GM12865 (cell line): ENCODE measurements at regions not wholly inside any gene's neighbourhood (a gene's known extent, or its start where the extent isn't known, plus 50 kb on each side); places are given as distances from the start of the nearest gene placed in this dataset.

Experiments
- DNase-seq: peaks from one replicate; pipeline ENCODE4 v3.0.0; 2010; ENCODE audit warnings: low read depth
- H3K4me3 ChIP-seq: 2 replicates; pipeline ENCODE4 v1.5.1; 2011; ENCODE audit warnings: mild to moderate bottlenecking, low read depth, low read length, control low read depth
- TF ChIP-seq, protein P1 (sequence below): IDR thresholded peaks from 2 replicates; pipeline ENCODE4 v1.5.1; 2011; ENCODE audit warnings: low read length, control low read depth, low read depth, inconsistent platforms; ENCODE audit not compliant: insufficient read depth; ENCODE audit errors: missing control alignments

DNA sequence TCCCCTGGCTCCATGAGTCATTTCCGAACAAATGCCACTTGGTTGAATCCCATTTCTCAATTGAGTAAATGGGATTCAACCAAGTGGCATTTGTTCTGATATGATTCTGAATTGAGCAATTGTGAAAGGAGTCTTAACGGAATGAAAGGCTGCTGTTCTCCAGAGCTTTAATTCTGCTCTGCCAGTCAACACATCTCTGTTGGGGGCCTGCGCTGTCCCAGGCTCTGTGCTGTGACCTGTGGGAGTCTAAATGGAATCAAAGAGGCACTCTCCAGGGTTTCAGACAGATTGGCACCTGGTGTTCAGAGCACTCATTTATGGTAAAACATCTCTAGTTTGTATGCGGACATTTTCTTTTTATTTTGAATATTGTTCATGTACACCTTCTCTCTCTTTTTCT lies 126.2 kb downstream of the WSCD1 start:
- TF ChIP-seq, protein P1, sequence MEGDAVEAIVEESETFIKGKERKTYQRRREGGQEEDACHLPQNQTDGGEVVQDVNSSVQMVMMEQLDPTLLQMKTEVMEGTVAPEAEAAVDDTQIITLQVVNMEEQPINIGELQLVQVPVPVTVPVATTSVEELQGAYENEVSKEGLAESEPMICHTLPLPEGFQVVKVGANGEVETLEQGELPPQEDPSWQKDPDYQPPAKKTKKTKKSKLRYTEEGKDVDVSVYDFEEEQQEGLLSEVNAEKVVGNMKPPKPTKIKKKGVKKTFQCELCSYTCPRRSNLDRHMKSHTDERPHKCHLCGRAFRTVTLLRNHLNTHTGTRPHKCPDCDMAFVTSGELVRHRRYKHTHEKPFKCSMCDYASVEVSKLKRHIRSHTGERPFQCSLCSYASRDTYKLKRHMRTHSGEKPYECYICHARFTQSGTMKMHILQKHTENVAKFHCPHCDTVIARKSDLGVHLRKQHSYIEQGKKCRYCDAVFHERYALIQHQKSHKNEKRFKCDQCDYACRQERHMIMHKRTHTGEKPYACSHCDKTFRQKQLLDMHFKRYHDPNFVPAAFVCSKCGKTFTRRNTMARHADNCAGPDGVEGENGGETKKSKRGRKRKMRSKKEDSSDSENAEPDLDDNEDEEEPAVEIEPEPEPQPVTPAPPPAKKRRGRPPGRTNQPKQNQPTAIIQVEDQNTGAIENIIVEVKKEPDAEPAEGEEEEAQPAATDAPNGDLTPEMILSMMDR, result no peak
- no peak for DNase-seq
- H3K4me3 ChIP-seq, result no peak overlapping the region

DNA sequence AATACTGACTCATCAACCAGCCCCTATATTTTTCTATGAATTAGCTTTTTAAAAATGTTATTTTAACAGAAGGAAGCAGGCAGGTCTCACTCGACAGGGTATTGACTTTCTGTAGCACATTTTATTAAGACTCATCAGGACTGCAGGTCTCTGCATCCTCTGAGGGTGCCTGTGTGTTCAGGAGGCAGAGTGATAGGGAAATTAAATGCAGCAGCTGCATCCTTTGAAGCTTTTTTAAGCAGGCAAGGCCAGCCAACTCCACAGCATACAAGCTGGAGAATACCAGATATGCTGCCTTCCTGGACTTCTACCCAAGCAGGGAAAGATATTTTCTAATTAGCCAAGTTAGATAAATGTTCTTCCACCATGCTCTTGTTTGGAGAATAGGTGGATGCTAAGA lies 124.9 kb downstream of the WSCD1 start:
- H3K4me3 ChIP-seq, result no peak overlapping the region
- DNase-seq, result no peak
- TF ChIP-seq, protein P1, result no peak

DNA sequence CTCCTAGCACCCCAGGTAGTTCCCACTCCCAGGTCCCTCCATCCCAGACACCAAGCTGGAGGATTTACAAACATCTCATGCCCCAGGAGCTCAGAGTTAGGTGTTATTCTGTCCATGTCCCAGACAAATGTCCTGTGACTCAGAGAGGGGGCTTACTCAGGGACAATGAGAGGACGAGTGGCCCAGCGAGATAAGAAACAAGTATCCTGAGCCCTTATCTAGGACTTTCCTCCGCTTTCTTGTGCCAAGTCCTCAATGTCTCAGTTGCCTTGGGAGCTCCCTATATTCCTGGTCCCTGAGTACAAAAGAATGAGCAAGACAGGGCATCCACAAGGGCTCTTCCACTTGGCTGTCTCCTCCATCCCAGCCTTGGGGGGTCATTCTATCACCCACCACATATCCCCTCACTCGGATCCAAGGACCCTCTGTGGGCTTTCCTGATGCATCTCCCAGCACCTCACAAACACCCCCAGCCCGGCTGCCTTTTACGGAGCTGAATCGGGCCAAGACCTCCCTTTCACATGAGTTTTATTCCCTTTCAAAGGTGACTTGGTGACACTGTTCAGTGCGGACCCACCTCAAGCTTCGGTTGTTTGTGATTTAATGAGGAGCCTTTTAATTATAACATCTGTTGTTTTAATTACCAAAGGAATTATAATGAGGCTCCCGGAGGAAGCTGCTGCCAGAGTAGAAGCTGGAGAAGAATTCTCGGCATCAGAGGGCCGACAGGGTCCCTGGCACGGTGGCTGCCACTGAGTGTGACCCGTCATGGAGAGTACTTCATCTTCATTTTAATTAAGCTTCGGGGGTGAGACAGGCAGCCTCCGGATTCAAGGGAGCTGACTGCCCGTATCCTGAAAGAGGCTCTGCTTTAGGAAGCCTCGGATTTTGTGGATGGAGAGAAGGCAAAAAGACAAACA lies 121.5 kb downstream of the WSCD1 start:
- no peak overlapping the region for H3K4me3 ChIP-seq
- DNase-seq, result no peak
- TF ChIP-seq, protein P1, result no peak

DNA sequence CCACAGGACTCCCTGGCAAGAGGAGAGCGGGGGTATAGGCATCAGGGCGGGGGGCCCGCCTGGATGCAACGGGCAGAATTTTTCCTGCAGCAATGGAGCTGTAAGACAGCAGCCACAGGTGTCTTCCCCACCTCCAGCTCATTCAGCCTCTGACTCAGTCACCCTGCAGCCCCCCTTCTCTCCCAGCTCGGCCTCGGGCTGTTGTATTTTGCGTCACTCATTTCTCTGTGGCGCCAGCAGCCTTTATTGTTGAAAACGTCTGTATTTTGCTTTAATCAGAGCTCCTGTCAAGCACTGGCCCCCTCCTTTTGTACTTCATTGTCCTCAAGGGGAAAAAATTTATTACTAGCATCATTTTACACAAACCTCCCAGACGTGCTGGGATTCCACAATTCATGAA lies 117.7 kb downstream of the WSCD1 start:
- TF ChIP-seq, protein P1, result no peak
- DNase-seq, result no peak
- H3K4me3 ChIP-seq, result no peak overlapping the region

DNA sequence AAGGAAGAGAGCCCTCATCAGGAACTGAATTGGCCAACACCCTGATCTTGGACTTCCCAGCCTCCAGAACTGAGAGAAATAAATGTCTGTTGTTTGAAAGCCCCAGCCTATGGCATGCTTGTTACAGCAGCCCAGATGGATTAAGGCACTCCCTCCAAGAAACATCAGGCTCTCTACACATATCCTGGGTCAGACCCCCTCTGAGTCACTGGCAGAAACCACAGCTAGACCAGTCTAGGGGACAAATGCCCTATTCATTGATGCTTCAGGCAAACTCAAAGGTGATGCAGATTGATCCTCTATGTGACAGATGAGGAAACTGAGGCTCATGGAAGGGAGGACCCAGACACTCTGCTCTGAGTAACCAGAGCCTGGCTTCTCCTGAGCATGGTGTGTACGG lies 116.8 kb downstream of the WSCD1 start:
- TF ChIP-seq, protein P1, result no peak
- DNase-seq, result no peak
- H3K4me3 ChIP-seq, result no peak overlapping the region

DNA sequence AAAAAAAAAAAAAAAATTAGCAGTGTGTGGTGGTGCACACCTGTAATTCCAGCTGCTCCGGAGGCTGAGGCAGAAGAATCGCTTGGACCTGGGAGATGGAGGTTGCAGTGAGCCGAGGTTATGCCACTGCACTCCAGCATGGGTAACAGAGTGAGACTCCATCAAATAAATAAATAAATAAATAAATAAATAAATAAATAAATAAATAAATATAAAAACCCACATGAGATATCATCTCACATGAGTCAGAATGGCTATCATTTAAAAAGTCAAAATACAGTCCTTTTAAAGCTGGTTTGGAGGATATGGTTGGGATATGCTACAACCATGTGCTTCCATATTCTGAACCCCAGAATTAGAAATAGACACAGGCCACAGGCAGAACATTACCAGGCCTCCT lies 114.3 kb downstream of the WSCD1 start:
- TF ChIP-seq, protein P1, result no peak
- H3K4me3 ChIP-seq, result no peak overlapping the region
- no peak for DNase-seq

DNA sequence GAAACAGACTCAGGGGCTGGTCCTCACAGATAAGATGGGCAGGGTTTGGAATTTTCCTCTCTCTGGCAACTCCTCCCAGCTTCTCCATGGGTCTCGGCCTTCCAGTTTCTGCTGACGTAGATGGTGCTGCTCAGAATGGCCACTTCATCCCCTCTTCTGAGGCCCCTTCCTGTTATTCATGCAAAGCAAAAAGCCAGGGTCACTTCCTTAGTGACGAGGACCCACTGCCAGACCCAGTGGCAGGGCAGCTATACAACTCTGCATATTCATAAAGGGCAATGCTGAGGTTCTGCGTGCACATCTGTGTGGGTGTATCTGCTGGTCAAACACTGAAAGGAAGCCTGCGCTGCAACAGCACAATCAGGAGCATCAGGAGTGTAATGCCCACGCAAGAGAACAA lies 108.8 kb downstream of the WSCD1 start:
- TF ChIP-seq, protein P1, result no peak
- no peak overlapping the region for H3K4me3 ChIP-seq

More for the DNA sequence above, 108.8 kb downstream of the WSCD1 start:
- DNase-seq, result no peak
